NCI-H526 (cell line): ENCODE measurements at regions not wholly inside any gene's neighbourhood (a gene's known extent, or its start where the extent isn't known, plus 50 kb on each side); places are given as distances from the start of the nearest gene placed in this dataset.

Experiments used
- DNase-seq, 2 experiments: peaks; one replicate each; lab custom pipeline; 2025; lab: John Stamatoyannopoulos, UW

DNA sequence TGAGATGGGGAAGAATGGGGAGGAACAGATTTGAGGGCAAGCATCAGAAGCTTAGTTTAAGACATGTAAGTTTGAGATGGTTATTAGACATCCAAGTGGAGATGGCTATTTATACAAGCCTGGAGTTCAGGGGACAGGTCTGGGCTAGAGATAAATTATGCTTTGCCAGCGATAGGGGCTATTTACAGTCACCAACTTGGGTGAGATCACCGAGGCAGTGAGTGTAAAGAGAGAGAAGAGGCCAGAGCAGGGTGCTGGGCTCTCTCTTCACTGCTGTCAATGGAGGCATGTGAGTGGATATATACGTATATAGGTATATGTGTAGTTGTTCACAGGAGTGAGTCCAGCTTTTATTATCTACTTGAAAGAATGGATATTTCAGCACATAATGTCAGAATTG lies 81.0 kb downstream of the QPCT start:
- DNase-seq: no peak

DNA sequence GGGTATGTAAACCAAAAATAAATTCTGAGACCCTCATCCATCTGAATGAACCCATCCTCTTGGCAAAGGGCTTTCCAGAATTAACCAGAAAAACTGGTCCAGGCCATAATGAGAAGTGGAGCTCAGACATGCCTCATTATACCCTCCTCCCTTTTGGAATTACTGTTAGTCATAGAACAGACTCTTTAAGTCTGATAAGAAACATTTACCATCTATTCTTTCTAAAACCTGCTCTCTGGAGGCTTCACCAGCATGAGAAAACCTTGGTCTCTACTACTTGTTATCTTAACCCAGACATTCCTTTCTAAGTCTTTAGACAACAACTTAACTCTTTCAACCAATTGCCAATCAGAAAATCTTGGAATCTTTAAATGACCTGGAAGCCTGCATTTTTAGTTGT lies 82.8 kb downstream of the QPCT start:
- DNase-seq: no peak

GRCh38 chr2:37436323-37436722 lies 91.9 kb downstream of the QPCT start:
- DNase-seq: no peak

- DNase-seq: no peak
These were observed 94.8 kb downstream of the QPCT start for GRCh38 chr2:37439131-37439642.

GRCh38 chr2:37441055-37441454 lies 96.6 kb downstream of the QPCT start:
- DNase-seq: no peak

DNA sequence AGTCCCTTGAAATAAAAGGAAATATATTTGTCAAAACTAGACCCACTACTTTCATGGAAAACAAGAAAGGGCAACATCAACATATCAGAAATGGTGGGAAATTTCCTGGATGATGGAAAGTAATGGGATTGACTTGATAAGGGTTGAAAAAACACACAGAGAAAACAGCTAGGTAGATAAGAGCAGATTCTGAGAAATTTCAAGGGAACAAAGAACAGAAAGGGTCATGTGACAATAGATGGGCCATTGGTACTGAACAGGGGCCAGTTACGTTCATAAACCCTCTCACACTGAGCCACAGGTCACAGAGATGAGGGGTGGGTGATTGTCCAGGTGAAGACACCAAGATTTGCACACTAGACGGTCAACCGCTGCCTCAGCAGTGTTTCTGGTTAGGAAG lies 98.7 kb downstream of the QPCT start:
- DNase-seq: no peak

- no peak for DNase-seq
These were observed 103.0 kb downstream of the QPCT start for GRCh38 chr2:37447446-37447845.

DNA sequence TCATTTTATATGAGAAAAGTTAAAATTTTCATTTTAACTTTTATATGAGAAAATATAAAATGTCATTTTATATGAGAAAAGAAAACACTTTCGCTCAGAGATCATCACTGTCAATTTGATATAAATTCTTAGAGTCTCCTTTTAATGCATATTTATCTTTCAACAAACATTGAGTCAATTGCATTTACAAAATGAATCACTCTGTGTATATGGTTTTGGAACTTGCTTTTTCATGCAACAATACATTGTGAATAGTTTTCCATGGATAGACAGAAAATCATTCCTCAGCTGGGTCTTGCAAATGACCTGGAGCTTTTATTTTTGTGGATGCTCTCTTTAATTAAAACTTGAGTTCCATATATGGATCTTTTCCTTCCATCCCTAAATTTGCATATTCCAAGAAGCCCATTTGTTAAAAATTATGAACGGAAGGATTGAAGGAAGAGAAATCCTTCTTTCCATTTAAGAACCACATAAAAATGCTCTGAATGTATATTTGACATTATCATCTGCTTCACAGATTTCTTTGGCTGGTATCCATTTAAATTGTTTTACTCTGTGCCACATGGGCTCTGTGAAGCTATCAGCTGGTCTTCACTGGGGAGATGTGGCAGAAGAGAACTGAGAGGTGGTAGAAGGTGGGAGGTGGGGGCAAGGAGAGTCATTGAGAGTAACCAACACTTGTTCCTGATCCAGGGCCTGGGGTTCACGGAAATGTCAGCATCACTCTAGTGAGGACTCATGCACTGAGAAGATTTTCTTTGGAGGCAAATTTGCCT lies 104.1 kb downstream of the QPCT start:
- DNase-seq: no peak

- DNase-seq: no peak
These were observed 105.4 kb downstream of the QPCT start for GRCh38 chr2:37449761-37450296.

DNA sequence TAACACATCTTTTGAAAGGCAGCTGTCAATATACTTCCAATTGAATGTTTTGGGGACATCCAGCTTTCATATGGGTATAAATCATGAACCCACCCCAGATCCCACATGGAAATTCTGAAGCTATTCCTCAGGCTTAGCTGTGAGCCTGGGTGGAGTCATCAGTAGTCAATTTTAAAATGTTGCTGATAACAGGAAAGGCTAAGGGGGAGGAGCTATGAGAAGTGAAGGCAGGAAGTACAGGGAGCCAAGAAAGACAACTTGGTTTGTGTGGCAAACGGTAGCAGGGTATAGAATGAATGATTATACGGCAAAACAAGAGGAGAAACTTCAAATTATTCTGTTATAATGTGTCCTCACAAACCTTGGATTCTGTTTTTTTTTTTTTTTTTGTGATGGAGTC lies 108.6 kb downstream of the QPCT start:
- DNase-seq: no peak

GRCh38 chr2:37454851-37455762 lies 110.7 kb downstream of the QPCT start:
- DNase-seq: no peak

- DNase-seq: no peak
These were observed 112.0 kb downstream of the QPCT start for GRCh38 chr2:37456479-37456878.

DNA sequence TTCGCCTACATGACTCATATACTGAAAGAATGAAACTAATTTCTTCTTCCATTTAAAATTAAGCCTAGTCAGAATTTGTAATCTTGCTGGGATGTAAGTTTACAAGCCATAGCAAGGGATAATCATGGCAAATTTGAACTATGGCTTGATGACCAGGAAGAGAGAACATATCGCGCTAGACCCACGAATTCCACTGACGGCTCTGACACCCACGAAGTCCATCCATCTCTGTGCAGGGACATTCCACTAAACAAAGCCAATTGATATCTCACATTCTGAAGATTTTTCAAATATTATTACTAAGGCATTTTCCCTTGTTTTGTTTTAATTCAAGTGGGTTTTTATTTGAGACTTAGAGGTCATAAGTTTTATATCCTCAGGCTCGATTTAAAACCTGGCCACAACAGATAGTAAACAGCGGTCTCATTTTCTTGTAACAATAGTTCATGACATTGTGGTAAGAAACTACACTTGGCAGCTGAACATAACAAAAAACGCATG lies 113.0 kb downstream of the QPCT start:
- no peak for DNase-seq

GRCh38 chr2:37458133-37458532 lies 113.7 kb downstream of the QPCT start:
- DNase-seq: no peak

DNA sequence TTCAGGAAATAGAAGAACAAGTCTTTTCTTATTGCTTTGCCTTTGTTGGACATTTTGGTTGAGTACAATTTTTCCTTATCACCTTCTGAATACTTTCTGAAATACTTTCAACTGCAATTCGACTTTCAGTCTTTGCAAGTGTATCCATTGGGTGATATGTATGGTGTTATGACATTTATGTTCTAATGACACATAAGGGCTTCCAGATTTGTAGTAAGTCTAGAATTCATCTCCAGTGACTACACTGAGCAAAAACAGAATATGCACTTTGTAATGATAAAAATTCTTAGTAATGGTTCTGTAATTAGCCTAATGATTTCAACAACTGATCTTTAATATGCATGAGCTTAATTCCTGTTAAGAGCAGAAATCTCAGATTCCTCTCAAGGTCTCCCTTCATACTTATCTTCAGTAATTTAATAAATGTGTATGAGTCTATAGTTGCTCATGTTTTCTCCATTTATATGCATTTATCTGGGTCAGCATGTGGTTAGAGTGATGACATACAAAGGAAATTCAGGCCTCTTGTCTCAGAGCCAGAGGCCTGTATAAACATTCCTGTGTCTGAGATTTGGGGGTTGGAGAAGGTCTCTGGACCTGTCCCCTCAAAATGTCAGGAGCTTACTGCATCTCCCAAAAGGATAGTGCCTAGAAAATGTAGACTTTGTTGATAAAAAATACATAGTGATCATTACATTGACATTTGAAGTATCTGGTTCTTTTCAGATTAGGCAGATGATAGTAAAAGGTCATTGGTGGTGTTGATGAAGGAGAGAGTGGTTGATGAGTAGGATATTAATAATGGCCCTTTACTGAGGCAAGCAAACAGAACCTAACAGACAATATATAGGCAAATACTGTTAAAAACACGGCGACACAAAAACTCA lies 114.9 kb downstream of the QPCT start:
- no peak for DNase-seq

GRCh38 chr2:37460896-37461229 lies 116.4 kb downstream of the QPCT start:
- DNase-seq: no peak

GRCh38 chr2:37464067-37464466 lies 119.6 kb downstream of the QPCT start:
- no peak for DNase-seq

GRCh38 chr2:37466533-37467222 lies 122.2 kb downstream of the QPCT start:
- DNase-seq: no peak

DNA sequence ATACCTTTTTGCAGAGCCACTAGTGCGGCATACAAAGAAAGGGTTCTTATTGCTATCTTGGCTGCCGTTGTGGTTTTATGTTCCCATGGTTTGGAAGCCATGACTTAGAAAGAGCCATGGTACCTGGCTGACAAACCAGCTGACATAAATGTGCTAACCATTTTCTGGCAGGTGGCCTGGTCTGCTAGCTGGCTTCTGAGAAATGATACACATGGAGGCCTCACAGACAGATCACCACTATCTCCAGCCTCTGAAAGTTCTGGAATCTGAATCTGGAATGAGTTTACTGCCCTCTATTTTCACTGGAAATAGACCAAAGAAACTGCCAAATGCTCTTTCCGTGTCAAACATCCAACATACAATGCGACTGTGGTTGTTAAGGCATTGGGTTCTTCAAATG lies 123.7 kb downstream of the QPCT start:
- DNase-seq: no peak

DNA sequence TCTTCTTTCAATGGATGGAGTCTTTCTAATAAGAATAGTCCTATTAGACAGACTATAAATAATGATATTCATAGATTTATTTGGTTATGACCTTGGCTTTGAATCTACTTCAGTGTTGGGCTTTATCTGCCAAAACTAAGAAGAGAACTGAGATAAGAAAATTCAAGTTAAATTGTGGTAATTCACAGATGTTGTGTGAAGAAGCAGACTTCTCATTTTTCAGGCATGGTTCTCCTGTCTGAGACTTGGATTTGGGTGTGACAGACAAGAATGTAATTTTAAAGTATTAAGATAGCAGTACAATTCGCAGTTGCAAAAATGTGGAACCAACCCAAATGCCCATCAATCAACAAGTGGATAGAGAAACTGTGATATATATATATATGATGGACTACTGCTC lies 124.7 kb downstream of the QPCT start:
- DNase-seq: no peak

- no peak for DNase-seq
These were observed 126.7 kb downstream of the QPCT start for GRCh38 chr2:37471104-37471503.
